ENCODE measurements at regions not wholly inside any gene's neighbourhood (a gene's known extent, or its start where the extent isn't known, plus 50 kb on each side); places are given as distances from the start of the nearest gene placed in this dataset.

DNA sequence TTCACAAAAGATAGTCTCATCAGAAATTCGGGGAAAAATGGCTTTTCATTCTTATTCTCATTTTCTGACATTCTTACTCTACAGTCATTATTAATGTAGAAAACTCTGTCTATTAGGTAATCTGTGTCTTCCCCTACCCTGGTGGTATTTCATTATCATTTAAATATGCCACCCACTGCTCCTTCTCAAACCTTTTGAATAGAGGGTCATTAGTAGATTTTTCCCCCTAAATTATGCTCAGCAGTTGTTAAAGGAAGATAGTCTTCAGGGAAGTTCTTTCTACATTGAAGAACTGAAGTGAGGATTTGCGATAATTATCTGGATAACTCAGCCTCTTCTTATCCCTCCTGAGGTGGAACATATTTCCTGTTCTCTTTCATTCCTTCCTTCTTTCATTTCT, 989.5 kb upstream of the RBFOX1 start:
- no peak overlapping the region for H3K4me3 ChIP-seq (ENCODE audit: low read depth, low read length)
- TF ChIP-seq POLR2A (IDR thresholded peaks at IDR 0.05; ENCODE audit: extremely low read depth, insufficient read length) (no peak), MYC (IDR thresholded peaks at IDR 0.05; ENCODE audit: low read depth, low read length) (no peak)
- TF ChIP-seq, protein P1, sequence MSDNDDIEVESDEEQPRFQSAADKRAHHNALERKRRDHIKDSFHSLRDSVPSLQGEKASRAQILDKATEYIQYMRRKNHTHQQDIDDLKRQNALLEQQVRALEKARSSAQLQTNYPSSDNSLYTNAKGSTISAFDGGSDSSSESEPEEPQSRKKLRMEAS (IDR thresholded peaks at IDR 0.05; ENCODE audit: low read depth, low read length) = no peak
- no peak for DNase-seq (ENCODE audit: low read depth)

DNA sequence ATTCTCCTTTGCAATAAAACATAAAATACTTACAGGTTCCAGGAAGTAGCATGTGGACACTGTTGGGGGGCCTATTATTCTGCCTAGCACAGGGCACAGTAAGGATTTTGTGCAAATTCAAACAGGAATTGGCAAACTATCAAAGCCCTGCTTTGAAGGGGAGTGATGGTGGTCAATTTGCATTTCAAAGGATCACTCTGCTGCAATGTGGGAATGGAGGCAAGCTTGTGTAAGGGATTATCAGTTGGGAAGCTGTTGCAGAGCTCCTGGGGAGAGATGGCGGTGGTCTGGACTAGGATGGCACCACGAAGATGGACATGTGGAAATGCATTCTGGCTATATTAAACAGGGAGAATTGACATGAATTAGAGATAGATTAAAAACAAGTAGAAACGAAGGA, 990.7 kb upstream of the RBFOX1 start:
- no peak for TF ChIP-seq MYC (IDR thresholded peaks at IDR 0.05; ENCODE audit: low read depth, low read length)
- TF ChIP-seq, protein P1 (IDR thresholded peaks at IDR 0.05; ENCODE audit: low read depth, low read length) = no peak
- no peak for TF ChIP-seq CTCF (IDR thresholded peaks at IDR 0.05; ENCODE audit: low read depth, low read length)
- TF ChIP-seq POLR2A (IDR thresholded peaks at IDR 0.05; ENCODE audit: extremely low read depth, insufficient read length) = no peak
- no peak overlapping the region for H3K4me3 ChIP-seq (ENCODE audit: low read depth, low read length)
- DNase-seq (ENCODE audit: low read depth) = no peak

DNA sequence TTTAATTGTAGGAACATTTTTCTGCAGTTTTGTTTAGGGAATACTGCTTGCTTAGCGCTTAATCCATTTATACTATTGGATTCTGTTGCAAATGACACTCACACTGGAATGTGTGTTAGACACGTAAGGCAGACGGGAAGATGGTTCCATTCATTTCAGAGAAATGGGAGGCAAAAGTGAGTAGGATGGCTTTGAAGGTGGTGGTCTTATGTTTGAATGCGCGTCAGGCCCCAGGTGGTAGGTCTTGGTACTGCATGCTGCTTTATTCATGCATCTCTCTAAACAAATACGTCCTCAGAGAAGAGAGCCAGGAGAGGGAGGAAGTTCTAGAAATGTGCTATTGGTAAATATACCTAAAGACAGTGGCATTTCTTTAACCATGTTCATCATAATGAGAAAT, 997.6 kb upstream of the RBFOX1 start:
- no peak overlapping the region for H3K4me3 ChIP-seq (ENCODE audit: low read depth, low read length)
- peak; percentile 56 for TF ChIP-seq CTCF (IDR thresholded peaks at IDR 0.05; ENCODE audit: low read depth, low read length)
- TF ChIP-seq, protein P1 (IDR thresholded peaks at IDR 0.05; ENCODE audit: low read depth, low read length) = no peak
- DNase-seq (ENCODE audit: low read depth) = peak; percentile 45

DNA sequence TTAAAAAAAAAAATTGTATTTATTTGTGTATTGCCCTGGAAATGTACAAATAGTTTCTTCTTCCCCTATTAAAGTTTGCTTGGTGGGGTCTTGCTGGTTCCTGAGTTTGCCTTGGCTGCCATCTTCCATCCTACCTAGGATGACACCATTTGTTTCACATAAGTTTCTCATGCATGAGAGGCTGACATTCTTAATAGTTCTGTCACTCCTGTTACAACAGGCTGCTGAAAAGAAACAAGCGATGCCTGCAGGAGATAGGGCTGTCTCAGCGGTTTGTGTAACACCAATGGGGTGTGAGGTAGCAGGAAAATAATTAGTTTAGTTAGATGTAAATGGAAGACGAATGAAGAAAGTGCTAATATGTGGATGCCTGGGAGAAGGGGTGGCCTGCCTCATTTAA, 1000.9 kb upstream of the RBFOX1 start:
- no peak for DNase-seq (ENCODE audit: low read depth)
- no peak overlapping the region for H3K4me3 ChIP-seq (ENCODE audit: low read depth, low read length)

DNA sequence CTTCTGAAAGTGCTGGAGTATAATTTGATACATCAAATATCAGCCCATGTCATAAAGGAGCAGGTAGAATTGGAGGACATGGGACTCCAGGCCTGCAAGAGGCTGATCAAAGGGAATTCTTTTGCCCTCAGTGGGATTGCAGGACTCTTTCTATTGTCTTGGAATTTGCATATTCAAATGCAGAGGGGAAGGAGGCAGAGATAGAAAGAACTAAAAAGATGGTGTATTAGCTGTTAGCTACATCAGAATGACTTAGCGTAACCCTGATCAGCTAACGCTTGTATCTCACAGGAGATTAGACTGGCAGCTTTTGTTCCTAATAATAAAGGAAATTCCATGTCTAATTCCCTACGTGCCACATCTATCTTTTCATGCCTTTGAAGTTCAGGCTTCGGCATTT, 1014.7 kb upstream of the RBFOX1 start:
- TF ChIP-seq, protein P1 (IDR thresholded peaks at IDR 0.05; ENCODE audit: low read depth, low read length) = no peak
- no peak for TF ChIP-seq POLR2A (IDR thresholded peaks at IDR 0.05; ENCODE audit: extremely low read depth, insufficient read length)
- no peak for TF ChIP-seq CTCF (IDR thresholded peaks at IDR 0.05; ENCODE audit: low read depth, low read length)
- TF ChIP-seq MYC (IDR thresholded peaks at IDR 0.05; ENCODE audit: low read depth, low read length) = no peak
- no peak overlapping the region for H3K4me3 ChIP-seq (ENCODE audit: low read depth, low read length)
- no peak for DNase-seq (ENCODE audit: low read depth)

More for the DNA sequence above, 1000.9 kb upstream of the RBFOX1 start:
- TF ChIP-seq MYC (IDR thresholded peaks at IDR 0.05; ENCODE audit: low read depth, low read length) = no peak

- H3K4me3 ChIP-seq (ENCODE audit: low read depth, low read length) = no peak overlapping the region
- DNase-seq (ENCODE audit: low read depth) = no peak
- no peak for TF ChIP-seq POLR2A (IDR thresholded peaks at IDR 0.05; ENCODE audit: extremely low read depth, insufficient read length)
- TF ChIP-seq, protein P1 (IDR thresholded peaks at IDR 0.05; ENCODE audit: low read depth, low read length) = no peak
- no peak for TF ChIP-seq MYC (IDR thresholded peaks at IDR 0.05; ENCODE audit: low read depth, low read length)
- TF ChIP-seq CTCF (IDR thresholded peaks at IDR 0.05; ENCODE audit: low read depth, low read length) = no peak
These were observed 1023.4 kb upstream of the RBFOX1 start for GRCh38 chr16:6309271-6309670.

- TF ChIP-seq POLR2A (IDR thresholded peaks at IDR 0.05; ENCODE audit: extremely low read depth, insufficient read length) = no peak
- TF ChIP-seq MYC (IDR thresholded peaks at IDR 0.05; ENCODE audit: low read depth, low read length) = no peak
- TF ChIP-seq, protein P1 (IDR thresholded peaks at IDR 0.05; ENCODE audit: low read depth, low read length) = no peak
- no peak overlapping the region for H3K4me3 ChIP-seq (ENCODE audit: low read depth, low read length)
- DNase-seq (ENCODE audit: low read depth) = no peak
These were observed 1024.5 kb upstream of the RBFOX1 start for GRCh38 chr16:6308176-6308575.
